Transverse colon (tissue), 4 donors: ENCODE measurements at regions not wholly inside any gene's neighbourhood (a gene's known extent, or its start where the extent isn't known, plus 50 kb on each side); places are given as distances from the start of the nearest gene placed in this dataset.

Experiments used
- CTCF ChIP-seq, 5 experiments: fragments of 200-600 bp in 3 of 5; fragments of 450-650 bp in 2 of 5; sonication (generic) in 3 of 5; IDR thresholded peaks; 1 replicate in 2 of 5; 2 replicates in 3 of 5; pipeline ENCODE4 v1.5.1; 2016 to 2017; ENCODE audit warnings: antibody characterized with exemption in 5 of 5, inconsistent platforms in 3 of 5, mild to moderate bottlenecking in 2 of 5, moderate library complexity in 1 of 5
- EP300 ChIP-seq: sonication (generic); formaldehyde crosslinking; IDR thresholded peaks from one replicate; pipeline ENCODE4 v1.6.1; 2017; ENCODE audit warnings: antibody characterized with exemption, low read depth
- POLR2A ChIP-seq: fragments of 450-650 bp; IDR thresholded peaks from one replicate; pipeline ENCODE4 v1.6.1; 2016; ENCODE audit warnings: antibody characterized with exemption, mild to moderate bottlenecking, moderate library complexity
- POLR2AphosphoS5 ChIP-seq, 3 donors: sonication (generic); formaldehyde crosslinking; IDR thresholded peaks; one replicate each; pipeline ENCODE4 v1.6.1; 2016; ENCODE audit warnings: antibody characterized with exemption in 3 of 3

- TF ChIP-seq CTCF (IDR thresholded peaks at IDR 0.05) (no peak), POLR2AphosphoS5 (IDR thresholded peaks at IDR 0.05) (no peak), POLR2A (no peak), EP300 (no peak)
These were observed 252.4 kb downstream of the CLIC5 start for GRCh38 chr6:45763281-45763680.
